ENCODE measurements at regions not wholly inside any gene's neighbourhood (a gene's known extent, or its start where the extent isn't known, plus 50 kb on each side); places are given as distances from the start of the nearest gene placed in this dataset.

GRCh38 chr11:134614141-134614540, 202.1 kb upstream of the B3GAT1 start:
- H3K4me1 ChIP-seq (ENCODE audit: control insufficient read depth, insufficient read depth, low read length) = no peaks in the 10 kb centered on the region
- H3K27ac ChIP-seq (ENCODE audit: low read length) = no peak overlapping the region
- ChIA-PET CTCF (no interaction called here), POLR2A (no interaction called here)
- no peak overlapping the region for H3K4me3 ChIP-seq (ENCODE audit: low read depth in 2 of 2, low read length in 2 of 2)
- H3K36me3 ChIP-seq (ENCODE audit: control insufficient read depth, insufficient read depth, low read length) = no peaks in the 10 kb centered on the region
- DNase-seq (ENCODE audit: low read depth, low spot score) (no peak), ATAC-seq (no peak)
- intact Hi-C loops (cut with micrococcal nuclease; ENCODE audit: unreplicated experiment) (no loop called here), in situ Hi-C loops (cut with HindIII; ENCODE audit: low pct_unique_long_range_greater_than_20kb, low sequenced_read_pairs) (no loop called here)
- no peak for TF ChIP-seq TCF7L2 (IDR thresholded peaks at IDR 0.05; ENCODE audit: low read depth, low read length)
- peaks cover 7% of the 10 kb centered on the region for H3K27me3 ChIP-seq (ENCODE audit: control insufficient read depth, insufficient read depth, low read length)
- H3K9me3 ChIP-seq (ENCODE audit: control insufficient read depth, insufficient read depth, low read depth, low read length) = no peaks in the 10 kb centered on the region
- BruUV-seq (replicated peaks) = no TSS peak

DNA sequence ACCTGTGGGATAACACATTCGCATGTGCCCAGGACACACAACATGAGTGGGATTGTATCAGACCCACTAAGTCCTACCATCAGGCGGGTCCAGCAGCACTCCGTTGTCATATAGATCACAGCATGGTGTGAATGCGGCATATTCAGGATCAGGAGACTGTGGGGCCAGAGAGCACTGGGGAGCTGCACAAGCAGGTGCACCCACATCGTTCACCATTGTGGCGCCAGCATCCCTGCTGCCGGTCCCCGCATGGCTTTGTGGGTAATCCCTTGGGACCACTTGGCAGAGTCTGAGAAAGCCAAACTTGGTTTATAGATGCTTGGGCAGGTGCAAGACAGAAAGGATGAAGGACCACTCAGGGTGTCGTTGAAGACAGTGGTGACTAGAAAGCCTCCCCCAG, 201.6 kb upstream of the B3GAT1 start:
- H3K36me3 ChIP-seq (ENCODE audit: control insufficient read depth, insufficient read depth, low read length) = no peaks in the 10 kb centered on the region
- POLR2A ChIA-PET = no interaction called here
- H3K27ac ChIP-seq (ENCODE audit: low read length) = no peak overlapping the region
- no peaks in the 10 kb centered on the region for H3K4me1 ChIP-seq (ENCODE audit: control insufficient read depth, insufficient read depth, low read length)
- intact Hi-C loops (cut with micrococcal nuclease; ENCODE audit: unreplicated experiment) = no loop called here
- H3K9me3 ChIP-seq (ENCODE audit: control insufficient read depth, insufficient read depth, low read depth, low read length) = no peaks in the 10 kb centered on the region
- ATAC-seq (no peak), DNase-seq (ENCODE audit: low read depth, low spot score) (no peak)
- TF ChIP-seq, protein P1, sequence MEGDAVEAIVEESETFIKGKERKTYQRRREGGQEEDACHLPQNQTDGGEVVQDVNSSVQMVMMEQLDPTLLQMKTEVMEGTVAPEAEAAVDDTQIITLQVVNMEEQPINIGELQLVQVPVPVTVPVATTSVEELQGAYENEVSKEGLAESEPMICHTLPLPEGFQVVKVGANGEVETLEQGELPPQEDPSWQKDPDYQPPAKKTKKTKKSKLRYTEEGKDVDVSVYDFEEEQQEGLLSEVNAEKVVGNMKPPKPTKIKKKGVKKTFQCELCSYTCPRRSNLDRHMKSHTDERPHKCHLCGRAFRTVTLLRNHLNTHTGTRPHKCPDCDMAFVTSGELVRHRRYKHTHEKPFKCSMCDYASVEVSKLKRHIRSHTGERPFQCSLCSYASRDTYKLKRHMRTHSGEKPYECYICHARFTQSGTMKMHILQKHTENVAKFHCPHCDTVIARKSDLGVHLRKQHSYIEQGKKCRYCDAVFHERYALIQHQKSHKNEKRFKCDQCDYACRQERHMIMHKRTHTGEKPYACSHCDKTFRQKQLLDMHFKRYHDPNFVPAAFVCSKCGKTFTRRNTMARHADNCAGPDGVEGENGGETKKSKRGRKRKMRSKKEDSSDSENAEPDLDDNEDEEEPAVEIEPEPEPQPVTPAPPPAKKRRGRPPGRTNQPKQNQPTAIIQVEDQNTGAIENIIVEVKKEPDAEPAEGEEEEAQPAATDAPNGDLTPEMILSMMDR (IDR thresholded peaks at IDR 0.05) = no peak
- TF ChIP-seq SIN3A (IDR thresholded peaks at IDR 0.05; ENCODE audit: borderline replicate concordance, insufficient read depth, low read depth, low read length) (no peak), TCF7L2 (IDR thresholded peaks at IDR 0.05; ENCODE audit: low read depth, low read length) (no peak), POLR2AphosphoS5 (IDR thresholded peaks at IDR 0.05; ENCODE audit: low read depth, low read length) (no peak)
- TF ChIP-seq, protein P2, sequence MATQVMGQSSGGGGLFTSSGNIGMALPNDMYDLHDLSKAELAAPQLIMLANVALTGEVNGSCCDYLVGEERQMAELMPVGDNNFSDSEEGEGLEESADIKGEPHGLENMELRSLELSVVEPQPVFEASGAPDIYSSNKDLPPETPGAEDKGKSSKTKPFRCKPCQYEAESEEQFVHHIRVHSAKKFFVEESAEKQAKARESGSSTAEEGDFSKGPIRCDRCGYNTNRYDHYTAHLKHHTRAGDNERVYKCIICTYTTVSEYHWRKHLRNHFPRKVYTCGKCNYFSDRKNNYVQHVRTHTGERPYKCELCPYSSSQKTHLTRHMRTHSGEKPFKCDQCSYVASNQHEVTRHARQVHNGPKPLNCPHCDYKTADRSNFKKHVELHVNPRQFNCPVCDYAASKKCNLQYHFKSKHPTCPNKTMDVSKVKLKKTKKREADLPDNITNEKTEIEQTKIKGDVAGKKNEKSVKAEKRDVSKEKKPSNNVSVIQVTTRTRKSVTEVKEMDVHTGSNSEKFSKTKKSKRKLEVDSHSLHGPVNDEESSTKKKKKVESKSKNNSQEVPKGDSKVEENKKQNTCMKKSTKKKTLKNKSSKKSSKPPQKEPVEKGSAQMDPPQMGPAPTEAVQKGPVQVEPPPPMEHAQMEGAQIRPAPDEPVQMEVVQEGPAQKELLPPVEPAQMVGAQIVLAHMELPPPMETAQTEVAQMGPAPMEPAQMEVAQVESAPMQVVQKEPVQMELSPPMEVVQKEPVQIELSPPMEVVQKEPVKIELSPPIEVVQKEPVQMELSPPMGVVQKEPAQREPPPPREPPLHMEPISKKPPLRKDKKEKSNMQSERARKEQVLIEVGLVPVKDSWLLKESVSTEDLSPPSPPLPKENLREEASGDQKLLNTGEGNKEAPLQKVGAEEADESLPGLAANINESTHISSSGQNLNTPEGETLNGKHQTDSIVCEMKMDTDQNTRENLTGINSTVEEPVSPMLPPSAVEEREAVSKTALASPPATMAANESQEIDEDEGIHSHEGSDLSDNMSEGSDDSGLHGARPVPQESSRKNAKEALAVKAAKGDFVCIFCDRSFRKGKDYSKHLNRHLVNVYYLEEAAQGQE (IDR thresholded peaks at IDR 0.05; ENCODE audit: insufficient read depth in 1 of 2, low read depth in 2 of 2, low read length in 1 of 2) = no peak
- no TSS peak for BruUV-seq (replicated peaks)
- in situ Hi-C loops (cut with HindIII; ENCODE audit: low pct_unique_long_range_greater_than_20kb, low sequenced_read_pairs) = no loop called here
- no peak overlapping the region for H3K4me3 ChIP-seq (ENCODE audit: low read depth in 2 of 2, low read length in 2 of 2)
- peaks cover 12% of the 10 kb centered on the region for H3K27me3 ChIP-seq (ENCODE audit: control insufficient read depth, insufficient read depth, low read length)
- CTCF ChIA-PET = no interaction called here

DNA sequence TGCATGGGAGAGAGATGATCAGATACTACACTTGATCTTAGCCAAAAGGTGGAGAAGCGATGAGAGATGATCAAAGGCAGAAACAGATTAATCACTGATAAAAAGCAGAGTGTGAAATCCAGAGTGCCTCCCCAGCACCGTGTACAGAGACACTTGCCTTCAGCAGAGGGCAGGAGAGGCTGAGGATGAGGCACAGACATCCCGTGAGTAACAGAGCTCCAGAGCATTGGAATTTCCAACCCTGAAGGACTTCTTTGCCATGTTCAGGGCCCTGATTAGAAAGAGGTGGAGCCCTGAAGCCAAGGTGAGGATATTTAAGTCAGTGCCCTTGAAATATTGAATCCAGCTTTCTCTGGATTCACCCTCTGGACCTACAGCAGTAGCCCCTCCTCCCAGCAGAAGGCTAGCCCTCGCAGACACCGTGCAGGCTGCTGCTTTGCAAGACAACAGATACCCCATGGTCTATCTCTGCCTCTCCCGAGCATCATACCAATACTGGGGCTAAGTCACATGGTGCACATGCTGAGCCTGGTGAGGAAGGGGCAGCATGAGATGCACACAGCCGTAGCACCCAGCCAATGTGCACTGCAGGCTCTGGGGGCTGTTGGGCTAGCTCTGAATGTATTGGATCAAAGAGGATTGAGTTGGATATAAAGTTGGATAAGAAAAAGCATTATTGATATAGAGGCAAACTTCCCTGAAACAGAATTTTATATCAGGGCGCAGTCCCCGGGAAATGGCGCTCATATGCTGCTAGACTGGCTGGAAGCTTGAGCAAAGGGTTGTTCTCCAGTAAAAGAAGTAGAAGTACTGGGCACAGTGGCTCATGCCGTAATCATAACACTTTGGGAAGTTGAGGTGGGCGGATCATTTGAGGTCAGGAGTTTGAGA, 200.3 kb upstream of the B3GAT1 start:
- Histone ChIP-seq H3K9me3 (ENCODE audit: control insufficient read depth, insufficient read depth, low read depth, low read length) (no peaks in the 10 kb centered on the region), H3K27me3 (ENCODE audit: control insufficient read depth, insufficient read depth, low read length) (peaks cover 14% of the 10 kb centered on the region), H3K4me3 (ENCODE audit: low read depth in 2 of 2, low read length in 2 of 2) (no peak overlapping the region), H3K4me1 (ENCODE audit: control insufficient read depth, insufficient read depth, low read length) (no peaks in the 10 kb centered on the region), H3K36me3 (ENCODE audit: control insufficient read depth, insufficient read depth, low read length) (no peaks in the 10 kb centered on the region), H3K27ac (ENCODE audit: low read length) (no peak overlapping the region)
- intact Hi-C loops (cut with micrococcal nuclease; ENCODE audit: unreplicated experiment) (no loop called here), in situ Hi-C loops (cut with HindIII; ENCODE audit: low pct_unique_long_range_greater_than_20kb, low sequenced_read_pairs) (no loop called here)
- BruUV-seq (replicated peaks) = no TSS peak
- DNase-seq (ENCODE audit: low read depth, low spot score) = no peak
- POLR2A ChIA-PET = no interaction called here
- no peak for ATAC-seq
- no peak for TF ChIP-seq TCF7L2 (IDR thresholded peaks at IDR 0.05; ENCODE audit: low read depth, low read length)
- CTCF ChIA-PET = interaction anchor here (0.7 kb wide), 1 partner anchor 342 kb away, joined by 3 read pairs; no protein-coding TSS in a partner anchor

Measured in Panc1 (cell line).